GM21390 (cell line): ENCODE measurements at regions not wholly inside any gene's neighbourhood (a gene's known extent, or its start where the extent isn't known, plus 50 kb on each side); places are given as distances from the start of the nearest gene placed in this dataset.

Source experiments
- ATAC-seq: cut with Tn5 transposase; IDR thresholded peaks from one replicate; pipeline ENCODE4 v1.9.1; 2021; ENCODE audit not compliant: unreplicated experiment

GRCh38 chr10:83352588-83352987 is 786.7 kb upstream of the GHITM start:
- ATAC-seq: no peak

- ATAC-seq: no peak
Observed at GRCh38 chr10:83354456-83354855, 784.9 kb upstream of the GHITM start.

- ATAC-seq: no peak
Observed at GRCh38 chr10:83357004-83357403, 782.3 kb upstream of the GHITM start.

- no peak for ATAC-seq
Observed at GRCh38 chr10:83357627-83358026, 781.7 kb upstream of the GHITM start.

- no peak for ATAC-seq
Observed at GRCh38 chr10:83367036-83367435, 772.3 kb upstream of the GHITM start.

- ATAC-seq: no peak
Observed at GRCh38 chr10:83371696-83372490, 767.4 kb upstream of the GHITM start.

GRCh38 chr10:83372646-83373045 is 766.7 kb upstream of the GHITM start:
- no peak for ATAC-seq

- ATAC-seq: peak; percentile 60
Observed at GRCh38 chr10:83373671-83374070, 765.6 kb upstream of the GHITM start.

- ATAC-seq: no peak
Observed at GRCh38 chr10:83374741-83375140, 764.6 kb upstream of the GHITM start.

- ATAC-seq: no peak
Observed at GRCh38 chr10:83375274-83375673, 764.0 kb upstream of the GHITM start.

GRCh38 chr10:83397806-83398205 is 741.5 kb upstream of the GHITM start:
- ATAC-seq: no peak

- ATAC-seq: no peak
Observed at GRCh38 chr10:83410570-83410969, 728.7 kb upstream of the GHITM start.

GRCh38 chr10:83425306-83425705 is 714.0 kb upstream of the GHITM start:
- no peak for ATAC-seq

- no peak for ATAC-seq
Observed at GRCh38 chr10:83427101-83427500, 712.2 kb upstream of the GHITM start.

GRCh38 chr10:83432261-83433045 is 706.9 kb upstream of the GHITM start:
- ATAC-seq: no peak

GRCh38 chr10:83433705-83434104 is 705.6 kb upstream of the GHITM start:
- ATAC-seq: no peak

GRCh38 chr10:83448013-83448412 is 691.3 kb upstream of the GHITM start:
- ATAC-seq: no peak

- no peak for ATAC-seq
Observed at GRCh38 chr10:83458611-83459010, 680.7 kb upstream of the GHITM start.

- ATAC-seq: no peak
Observed at GRCh38 chr10:83459124-83459523, 680.2 kb upstream of the GHITM start.

GRCh38 chr10:83469728-83470331 is 669.5 kb upstream of the GHITM start:
- ATAC-seq: no peak

- ATAC-seq: no peak
Observed at GRCh38 chr10:83476211-83476610, 663.1 kb upstream of the GHITM start.

GRCh38 chr10:83489161-83489560 is 650.1 kb upstream of the GHITM start:
- ATAC-seq: no peak
